OCI-LY1 (cell line): ENCODE measurements at regions not wholly inside any gene's neighbourhood (a gene's known extent, or its start where the extent isn't known, plus 50 kb on each side); places are given as distances from the start of the nearest gene placed in this dataset.

ENCODE experiments used
- H2AFZ ChIP-seq: fragments of 200-600 bp; sonication (generic), shearing (Covaris generic); 2 replicates; pipeline ENCODE4 v1.6.0; 2014; ENCODE audit warnings: antibody characterized with exemption, mild to moderate bottlenecking, low read length
- H3F3A ChIP-seq: fragments of 200-600 bp; sonication (generic), shearing (Covaris generic); 2 replicates; pipeline ENCODE4 v1.6.0; 2014; ENCODE audit warnings: mild to moderate bottlenecking, antibody characterized with exemption, low read length, moderate library complexity; ENCODE audit not compliant: insufficient read depth
- H3K27ac ChIP-seq: fragments of 200-600 bp; sonication (generic); 2 replicates; pipeline ENCODE4 v1.5.1; 2014; ENCODE audit warnings: low read length, mixed run types, mild to moderate bottlenecking, low read depth; ENCODE audit not compliant: poor library complexity, severe bottlenecking
- H3K27me3 ChIP-seq: fragments of 200-600 bp; sonication (generic); 2 replicates; pipeline ENCODE4 v1.6.0; 2014; ENCODE audit warnings: antibody characterized with exemption, mild to moderate bottlenecking, low read length, moderate library complexity; ENCODE audit not compliant: insufficient read depth
- H3K36me3 ChIP-seq: fragments of 200-600 bp; sonication (generic); 2 replicates; pipeline ENCODE4 v1.6.1; 2014; ENCODE audit warnings: mild to moderate bottlenecking, antibody characterized with exemption, low read length, moderate library complexity, mixed read lengths; ENCODE audit not compliant: insufficient read depth
- H3K4me1 ChIP-seq: fragments of 200-600 bp; sonication (generic); 2 replicates; pipeline ENCODE4 v1.5.1; 2014; ENCODE audit warnings: mild to moderate bottlenecking, low read length, moderate library complexity; ENCODE audit not compliant: insufficient read depth, severe bottlenecking
- H3K4me2 ChIP-seq: fragments of 200-600 bp; sonication (generic), shearing (Covaris generic); 2 replicates; pipeline ENCODE4 v1.6.1; 2014; ENCODE audit warnings: low read length
- H3K4me3 ChIP-seq: fragments of 200-600 bp; sonication (generic); 2 replicates; pipeline ENCODE4 v1.5.1; 2014; ENCODE audit warnings: low read length, low read depth, mild to moderate bottlenecking, mixed read lengths; ENCODE audit not compliant: poor library complexity, severe bottlenecking
- H3K79me2 ChIP-seq: fragments of 200-600 bp; shearing (Covaris generic); 2 replicates; pipeline ENCODE4 v1.6.1; 2016; ENCODE audit warnings: mixed run types, low read length, mixed read lengths; ENCODE audit not compliant: insufficient read depth
- H3K9ac ChIP-seq: fragments of 200-600 bp; sonication (generic), shearing (Covaris generic); 2 replicates; pipeline ENCODE4 v1.6.1; 2014; ENCODE audit warnings: mild to moderate bottlenecking, low read length, mixed read lengths
- H3K9me2 ChIP-seq: fragments of 200-600 bp; sonication (generic), shearing (Covaris generic); 2 replicates; pipeline ENCODE4 v1.6.1; 2014; ENCODE audit warnings: low read depth, mild to moderate bottlenecking, low read length, mixed read lengths
- H3K9me3 ChIP-seq: fragments of 200-600 bp; shearing (Covaris generic); 2 replicates; pipeline ENCODE4 v1.6.1; 2014; ENCODE audit warnings: low read length, mixed read lengths
- H4K20me1 ChIP-seq: fragments of 200-600 bp; sonication (generic), shearing (Covaris generic); 2 replicates; pipeline ENCODE4 v1.6.0; 2016; ENCODE audit warnings: mild to moderate bottlenecking, low read length; ENCODE audit not compliant: insufficient read depth
- CTCF ChIP-seq: fragments of 200-600 bp; sonication (generic), shearing (Covaris generic); IDR thresholded peaks from 2 replicates; pipeline ENCODE4 v1.5.1; 2017; ENCODE audit warnings: mild to moderate bottlenecking, antibody characterized with exemption, low read length, moderate library complexity, mixed read lengths
- EZH2 ChIP-seq: fragments of 200-600 bp; sonication (generic), shearing (Covaris generic); IDR thresholded peaks from 2 replicates; pipeline ENCODE4 v1.8.0; 2017; ENCODE audit warnings: borderline replicate concordance, mixed run types, mild to moderate bottlenecking, antibody characterized with exemption, low read length, moderate library complexity, mixed read lengths

- H3K9ac ChIP-seq: no peak overlapping the region
- no peaks in the 10 kb centered on the region for H3K4me1 ChIP-seq
- TF ChIP-seq CTCF: no peak
- TF ChIP-seq EZH2: no peak
- H2AFZ ChIP-seq: no peak overlapping the region
- H3F3A ChIP-seq: no peaks in the 10 kb centered on the region
- H3K27me3 ChIP-seq: no peaks in the 10 kb centered on the region
- H3K4me2 ChIP-seq: no peak overlapping the region
- no peaks in the 10 kb centered on the region for H3K9me3 ChIP-seq
- no peak overlapping the region for H3K4me3 ChIP-seq
- no peak overlapping the region for H3K27ac ChIP-seq
- no peaks in the 10 kb centered on the region for H3K36me3 ChIP-seq
- no peaks in the 10 kb centered on the region for H4K20me1 ChIP-seq
- H3K79me2 ChIP-seq: no peaks in the 10 kb centered on the region
- no peaks in the 10 kb centered on the region for H3K9me2 ChIP-seq
These were observed 216.4 kb downstream of the CHIC2 start for GRCh38 chr4:53847965-53848364.

GRCh38 chr4:53844551-53844950 lies 219.9 kb downstream of the CHIC2 start:
- no peaks in the 10 kb centered on the region for H3K4me1 ChIP-seq
- no peaks in the 10 kb centered on the region for H3K9me3 ChIP-seq
- H3K9me2 ChIP-seq: no peaks in the 10 kb centered on the region
- H3K36me3 ChIP-seq: no peaks in the 10 kb centered on the region
- H3F3A ChIP-seq: no peaks in the 10 kb centered on the region
- no peak overlapping the region for H3K4me3 ChIP-seq
- TF ChIP-seq CTCF: no peak
- TF ChIP-seq EZH2: no peak
- no peak overlapping the region for H3K9ac ChIP-seq
- H3K4me2 ChIP-seq: no peak overlapping the region
- no peaks in the 10 kb centered on the region for H3K79me2 ChIP-seq
- H3K27me3 ChIP-seq: no peaks in the 10 kb centered on the region
- no peak overlapping the region for H2AFZ ChIP-seq
- no peaks in the 10 kb centered on the region for H4K20me1 ChIP-seq
- no peak overlapping the region for H3K27ac ChIP-seq

GRCh38 chr4:53844133-53844532 lies 220.3 kb downstream of the CHIC2 start:
- no peaks in the 10 kb centered on the region for H3F3A ChIP-seq
- H3K4me2 ChIP-seq: no peak overlapping the region
- no peak overlapping the region for H3K9ac ChIP-seq
- TF ChIP-seq EZH2 (no peak), CTCF (no peak)
- no peak overlapping the region for H3K27ac ChIP-seq
- no peaks in the 10 kb centered on the region for H3K36me3 ChIP-seq
- no peaks in the 10 kb centered on the region for H3K9me3 ChIP-seq
- no peak overlapping the region for H2AFZ ChIP-seq
- no peak overlapping the region for H3K4me3 ChIP-seq
- no peaks in the 10 kb centered on the region for H4K20me1 ChIP-seq
- no peaks in the 10 kb centered on the region for H3K79me2 ChIP-seq
- no peaks in the 10 kb centered on the region for H3K9me2 ChIP-seq
- H3K4me1 ChIP-seq: no peaks in the 10 kb centered on the region
- no peaks in the 10 kb centered on the region for H3K27me3 ChIP-seq
